Large intestine (tissue), 3 donors: ENCODE measurements at regions not wholly inside any gene's neighbourhood (a gene's known extent, or its start where the extent isn't known, plus 50 kb on each side); places are given as distances from the start of the nearest gene placed in this dataset.
"Not testable (repeated sequence)": the region's sequence is repeated elsewhere in the genome, so short reads cannot be mapped to it uniquely, and the experiment has no call there.

ENCODE experiments used
- DNase-seq, 2 donors: peaks; one replicate each; pipeline versions ENCODE4 v3.0.0 to v3.0.0-alpha.2; 2013
- H3K27ac ChIP-seq: one replicate; pipeline ENCODE4 v1.5.1; 2013; ENCODE audit warnings: low read length
- H3K27me3 ChIP-seq: 2 replicates; pipeline ENCODE4 v1.6.1; 2013; ENCODE audit warnings: low read length; ENCODE audit not compliant: control insufficient read depth, insufficient read depth
- H3K36me3 ChIP-seq: 2 replicates; pipeline ENCODE4 v1.6.1; 2013; ENCODE audit warnings: low read length; ENCODE audit not compliant: control insufficient read depth, insufficient read depth
- H3K4me1 ChIP-seq: one replicate; pipeline ENCODE4 v1.6.1; 2013; ENCODE audit warnings: low read length; ENCODE audit not compliant: control insufficient read depth, insufficient read depth
- H3K4me3 ChIP-seq: one replicate; pipeline ENCODE4 v1.5.1; 2013; ENCODE audit warnings: low read length
- H3K9me3 ChIP-seq: one replicate; pipeline ENCODE4 v1.6.1; 2013; ENCODE audit warnings: mild to moderate bottlenecking, low read depth, low read length, moderate library complexity; ENCODE audit not compliant: control insufficient read depth
- WGBS: methylation state at CpG from one replicate; pipeline ENCODE4 v1.1.5; 2013; ENCODE audit warnings: low lambda C conversion rate; ENCODE audit not compliant: insufficient coverage; 5-methylcytosine and 5-hydroxymethylcytosine counted together

DNA sequence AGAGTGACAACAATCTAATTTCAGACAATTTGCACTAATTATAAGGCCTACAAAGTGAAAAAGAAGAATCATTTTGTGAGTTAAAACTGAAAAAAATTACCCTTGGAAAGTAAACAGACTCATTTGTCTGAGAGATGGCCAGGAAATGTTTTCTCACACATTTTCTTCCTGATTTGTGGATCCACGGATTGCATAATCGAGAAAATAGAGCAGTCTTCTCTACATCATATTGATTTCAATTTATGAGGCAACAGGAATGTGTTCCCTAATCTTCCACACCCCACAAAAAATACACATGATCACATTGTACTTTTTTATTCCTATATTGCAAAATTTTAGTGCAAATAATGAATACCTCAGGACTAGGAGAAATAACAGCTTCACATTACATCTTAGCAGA is 160.8 kb downstream of the CCER1 start:
- no peak overlapping the region for H3K4me3 ChIP-seq
- H3K27me3 ChIP-seq = no peaks in the 10 kb centered on the region
- DNase-seq = no peak
- WGBS = 67% methylated on average over 1 of the region's 2 CpGs
- no peaks in the 10 kb centered on the region for H3K4me1 ChIP-seq
- no peaks in the 10 kb centered on the region for H3K36me3 ChIP-seq
- H3K27ac ChIP-seq = no peak overlapping the region
- no peaks in the 10 kb centered on the region for H3K9me3 ChIP-seq

DNA sequence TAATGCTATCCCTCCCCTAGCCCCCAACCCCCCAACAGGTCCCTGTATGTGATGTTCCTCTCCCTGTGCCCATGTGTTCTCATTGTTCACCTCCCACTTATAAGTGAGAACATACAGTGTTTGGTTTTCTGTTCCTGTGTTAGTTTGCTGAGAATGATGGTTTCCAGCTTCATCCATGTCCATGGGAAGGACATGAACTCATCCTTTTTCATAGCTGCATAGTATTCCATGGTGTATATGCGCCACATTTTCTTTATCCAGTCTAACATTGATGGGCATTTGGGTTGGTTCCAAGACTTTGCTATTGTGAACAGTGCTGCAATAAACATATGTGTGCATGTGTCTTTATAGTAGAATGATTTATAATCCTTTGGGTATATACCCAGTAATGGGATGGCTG is 162.3 kb downstream of the CCER1 start:
- H3K4me1 ChIP-seq, H3K9me3 ChIP-seq, H3K4me3 ChIP-seq, H3K27me3 ChIP-seq, H3K27ac ChIP-seq, DNase-seq, H3K36me3 ChIP-seq: not testable (repeated sequence)
- WGBS = no CpG with 5 or more reads among the region's 1 CpG

DNA sequence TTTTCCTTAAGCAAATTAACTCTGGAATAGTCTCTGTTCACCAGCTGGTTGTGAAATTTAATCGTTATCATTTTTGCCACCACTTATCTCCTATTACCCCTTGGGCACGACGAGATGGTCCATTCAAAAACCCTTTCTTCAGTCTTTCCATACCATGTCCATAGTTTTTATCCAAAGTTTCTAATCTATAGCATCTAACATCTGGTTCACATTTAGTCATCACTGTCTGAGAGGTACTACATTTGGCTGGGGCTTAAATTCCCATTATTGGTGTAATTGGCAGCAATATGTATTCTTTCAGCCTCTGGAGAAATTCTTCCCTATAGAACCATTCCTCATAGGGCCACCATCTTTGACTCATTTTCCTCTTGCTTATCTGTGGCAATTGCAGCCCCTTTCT is 163.5 kb downstream of the CCER1 start:
- no CpG with 5 or more reads among the region's 3 CpGs for WGBS
- no peak overlapping the region for H3K27ac ChIP-seq
- no peaks in the 10 kb centered on the region for H3K9me3 ChIP-seq
- H3K4me3 ChIP-seq = no peak overlapping the region
- no peaks in the 10 kb centered on the region for H3K27me3 ChIP-seq
- no peak for DNase-seq
- no peaks in the 10 kb centered on the region for H3K4me1 ChIP-seq
- no peaks in the 10 kb centered on the region for H3K36me3 ChIP-seq

DNA sequence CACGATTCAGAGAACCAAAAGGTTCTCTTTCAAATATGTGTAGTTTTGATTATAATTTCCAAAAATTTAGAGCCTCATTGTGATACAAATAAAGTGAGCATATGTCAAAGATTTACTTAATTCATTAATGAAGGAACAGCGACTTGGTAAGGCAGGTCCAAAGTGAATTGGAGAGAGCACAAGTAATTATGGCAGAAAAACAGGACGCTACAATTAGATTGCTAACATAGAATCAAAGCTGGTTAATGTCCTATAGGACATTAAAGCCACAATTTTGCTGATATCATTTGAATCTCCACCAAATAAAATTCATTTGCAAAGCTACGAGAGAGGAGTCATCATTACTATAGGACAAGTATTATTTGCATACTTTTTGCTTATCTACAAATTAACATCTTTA is 164.2 kb downstream of the CCER1 start:
- H3K36me3 ChIP-seq = no peaks in the 10 kb centered on the region
- H3K4me1 ChIP-seq = no peaks in the 10 kb centered on the region
- no peak overlapping the region for H3K27ac ChIP-seq
- H3K4me3 ChIP-seq = no peak overlapping the region
- no peaks in the 10 kb centered on the region for H3K9me3 ChIP-seq
- WGBS = 100% methylated on average over 1 of the region's 4 CpGs
- no peaks in the 10 kb centered on the region for H3K27me3 ChIP-seq
- no peak for DNase-seq

DNA sequence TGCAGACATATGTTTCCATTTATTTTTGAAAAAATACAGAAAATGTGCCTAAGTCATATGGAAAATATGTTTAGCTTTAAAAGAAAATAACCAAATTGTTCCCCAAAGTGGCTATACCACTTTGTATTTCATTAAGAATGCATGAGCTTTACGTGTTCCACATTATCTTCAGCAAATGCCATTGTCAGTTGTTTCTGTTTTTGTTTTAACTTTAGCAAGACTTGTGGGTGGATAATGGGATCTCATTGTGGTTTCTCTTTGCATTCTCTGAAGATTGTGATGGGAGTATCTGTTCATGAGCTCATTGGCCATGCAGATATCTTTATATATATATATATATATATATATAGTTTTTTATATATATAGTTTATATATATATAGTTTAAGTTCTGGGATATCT is 181.5 kb downstream of the CCER1 start:
- no peak overlapping the region for H3K4me3 ChIP-seq
- no peaks in the 10 kb centered on the region for H3K9me3 ChIP-seq
- H3K4me1 ChIP-seq = no peaks in the 10 kb centered on the region
- no peaks in the 10 kb centered on the region for H3K36me3 ChIP-seq
- 100% methylated on average over 1 of the region's 1 CpG for WGBS
- DNase-seq = no peak
- H3K27ac ChIP-seq = no peak overlapping the region
- no peaks in the 10 kb centered on the region for H3K27me3 ChIP-seq

DNA sequence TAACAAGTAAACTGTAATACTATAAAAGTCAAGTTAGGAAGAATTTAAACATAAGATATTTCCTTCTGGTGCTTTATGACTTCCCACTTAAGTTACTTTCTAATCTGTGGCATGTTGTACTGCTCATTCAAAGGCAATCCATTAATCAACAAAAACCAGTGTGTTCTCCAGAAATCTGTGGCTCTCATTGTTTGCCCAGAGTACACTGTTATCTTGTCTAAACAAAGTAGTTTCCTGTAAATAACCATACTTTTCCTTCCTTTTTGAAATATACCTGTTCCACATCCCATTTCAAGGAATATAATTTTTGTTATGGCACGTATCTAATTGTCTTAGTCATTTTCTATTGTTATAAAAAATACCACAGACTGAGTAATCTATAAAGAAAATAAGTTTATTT is 184.1 kb downstream of the CCER1 start:
- no peak overlapping the region for H3K27ac ChIP-seq
- no peaks in the 10 kb centered on the region for H3K27me3 ChIP-seq
- H3K36me3 ChIP-seq = no peaks in the 10 kb centered on the region
- DNase-seq = no peak
- H3K4me3 ChIP-seq = no peak overlapping the region
- WGBS = 83% methylated on average over 1 of the region's 1 CpG
- H3K4me1 ChIP-seq = no peaks in the 10 kb centered on the region
- H3K9me3 ChIP-seq = no peaks in the 10 kb centered on the region

DNA sequence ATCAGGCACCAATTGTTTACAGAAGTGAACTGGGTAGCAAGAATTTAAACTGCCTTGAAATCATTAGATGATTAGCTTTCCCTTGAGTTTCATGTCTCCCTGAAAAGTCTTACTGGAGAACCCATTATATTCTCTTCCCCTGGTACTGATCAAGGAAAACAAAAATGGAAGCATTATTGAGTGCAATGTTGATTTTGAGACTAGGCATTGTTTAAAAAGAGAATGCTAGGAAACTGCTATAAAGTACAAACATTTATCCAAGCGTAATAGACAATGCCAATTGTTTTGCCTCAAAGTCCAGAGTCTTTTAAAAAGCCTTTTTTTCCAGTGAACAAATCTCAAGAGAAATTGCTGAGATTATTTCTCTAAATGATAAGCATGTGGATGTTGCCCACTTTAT is 197.0 kb downstream of the CCER1 start:
- Histone ChIP-seq H3K27ac (no peak overlapping the region), H3K9me3 (no peaks in the 10 kb centered on the region), H3K4me3 (no peak overlapping the region), H3K36me3 (no peaks in the 10 kb centered on the region), H3K27me3 (no peaks in the 10 kb centered on the region), H3K4me1 (no peaks in the 10 kb centered on the region)
- 100% methylated on average over 1 of the region's 1 CpG for WGBS
- no peak for DNase-seq

DNA sequence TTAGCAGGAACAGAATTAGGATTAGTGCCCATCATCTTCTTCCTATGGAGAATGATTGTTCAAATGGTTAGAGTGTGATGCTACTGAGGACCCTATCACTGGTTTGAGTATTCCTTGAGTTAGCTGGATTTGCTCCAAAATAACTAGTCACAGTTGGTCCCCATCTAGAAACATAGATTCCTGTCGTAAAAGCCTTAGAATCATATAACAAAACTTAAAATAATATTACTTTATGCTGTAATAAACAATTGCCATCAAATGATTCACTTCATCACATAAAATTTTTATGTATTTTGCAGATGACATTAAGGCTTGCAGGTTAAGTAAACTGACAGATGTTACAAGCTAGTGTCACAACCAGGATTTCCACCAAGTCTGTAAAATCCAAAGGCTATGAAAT is 209.8 kb downstream of the CCER1 start:
- Histone ChIP-seq H3K27me3 (no peaks in the 10 kb centered on the region), H3K4me1 (no peaks in the 10 kb centered on the region), H3K36me3 (no peaks in the 10 kb centered on the region), H3K9me3 (no peaks in the 10 kb centered on the region), H3K27ac (no peak overlapping the region), H3K4me3 (no peak overlapping the region)
- no CpG with 5 or more reads among the region's 1 CpG for WGBS
- no peak for DNase-seq

DNA sequence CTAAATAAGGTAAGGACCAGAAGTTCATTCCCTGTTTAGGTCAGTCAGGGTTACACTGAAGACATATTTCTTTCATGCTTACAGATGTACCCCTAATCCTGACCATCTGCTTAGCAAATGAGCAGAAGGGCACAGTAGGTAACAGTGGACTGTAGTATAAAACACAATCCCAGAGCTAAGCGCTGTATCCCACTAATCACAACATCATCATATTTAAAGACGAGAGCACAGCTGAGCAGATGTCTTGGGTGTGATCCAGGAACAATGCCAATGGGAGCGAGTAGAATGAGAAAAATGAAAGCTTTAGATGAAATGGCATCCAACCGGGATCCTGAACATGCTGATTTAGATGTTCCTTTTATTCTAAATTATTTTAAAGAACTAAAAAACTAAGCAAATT is 213.4 kb downstream of the CCER1 start:
- H3K27ac ChIP-seq = no peak overlapping the region
- no peak overlapping the region for H3K4me3 ChIP-seq
- 80% methylated on average over 1 of the region's 4 CpGs for WGBS
- no peaks in the 10 kb centered on the region for H3K9me3 ChIP-seq
- no peak for DNase-seq
- no peaks in the 10 kb centered on the region for H3K4me1 ChIP-seq
- H3K27me3 ChIP-seq = no peaks in the 10 kb centered on the region
- H3K36me3 ChIP-seq = no peaks in the 10 kb centered on the region

DNA sequence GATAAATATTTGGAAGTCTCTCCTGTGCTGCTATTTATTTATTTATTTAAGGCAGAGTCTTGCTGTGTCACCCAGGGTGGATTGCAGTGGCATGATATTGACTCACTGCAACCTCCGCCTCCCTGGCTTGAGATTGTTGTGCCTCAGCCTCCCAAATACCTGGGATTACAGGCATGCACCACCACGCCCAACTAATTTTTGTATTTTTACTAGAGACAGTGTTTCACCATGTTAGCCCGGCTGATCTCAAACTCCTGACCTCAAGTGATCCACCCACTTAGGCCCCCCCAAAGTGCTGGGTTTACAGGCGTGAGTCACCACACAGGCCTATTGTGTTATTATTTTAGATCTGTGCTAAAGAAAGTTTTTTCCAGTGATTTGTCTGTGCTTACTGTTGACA is 225.2 kb downstream of the CCER1 start:
- Histone ChIP-seq H3K27ac (no peak overlapping the region), H3K4me1 (no peaks in the 10 kb centered on the region), H3K9me3 (no peaks in the 10 kb centered on the region), H3K4me3 (no peak overlapping the region), H3K27me3 (no peaks in the 10 kb centered on the region), H3K36me3 (no peaks in the 10 kb centered on the region)
- no CpG with 5 or more reads among the region's 4 CpGs for WGBS
- DNase-seq = no peak

DNA sequence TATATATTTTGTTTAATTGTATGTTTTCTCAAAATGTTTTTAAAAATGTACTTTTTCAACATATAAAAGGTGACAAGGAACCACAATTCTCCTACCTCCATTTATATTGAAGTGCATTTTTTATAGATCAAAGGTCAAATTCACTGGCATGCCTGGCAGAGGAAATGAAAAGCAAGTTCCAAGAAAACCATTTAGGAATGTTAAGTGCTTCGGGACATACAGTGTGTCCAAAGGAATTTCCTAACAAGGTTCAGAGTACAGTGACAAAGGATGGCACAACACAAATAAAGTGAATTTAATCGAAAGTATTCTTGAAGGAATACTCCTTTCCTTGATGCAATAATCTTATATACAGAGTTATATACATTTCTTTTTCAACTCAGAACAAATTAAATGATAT is 242.3 kb downstream of the CCER1 start:
- H3K4me1 ChIP-seq = no peaks in the 10 kb centered on the region
- H3K27me3 ChIP-seq = no peaks in the 10 kb centered on the region
- no peak for DNase-seq
- no peak overlapping the region for H3K4me3 ChIP-seq
- WGBS = 60% methylated on average over 1 of the region's 2 CpGs
- H3K9me3 ChIP-seq = no peaks in the 10 kb centered on the region
- no peak overlapping the region for H3K27ac ChIP-seq
- H3K36me3 ChIP-seq = no peaks in the 10 kb centered on the region
